Stimulated activated naive CD4-positive, alpha-beta T cell (primary cell): ENCODE measurements at regions not wholly inside any gene's neighbourhood (a gene's known extent, or its start where the extent isn't known, plus 50 kb on each side); places are given as distances from the start of the nearest gene placed in this dataset.
A peak's percentile ranks its signal among the peaks of the same experiment; 100 is the strongest.
"Not testable (repeated sequence)": the region's sequence is repeated elsewhere in the genome, so short reads cannot be mapped to it uniquely, and the experiment has no call there.

Experiments used
- DNase-seq, 6 experiments: peaks; one replicate each; lab custom pipeline; 2025; lab: John Stamatoyannopoulos, UW

- no peak for DNase-seq
Observed at GRCh38 chr10:6877722-6878392, 297.8 kb upstream of the PRKCQ start.

- DNase-seq, result no peak
Observed at GRCh38 chr10:6877336-6877721, 297.3 kb upstream of the PRKCQ start.

- DNase-seq, result no peak
Observed at GRCh38 chr10:6875269-6875865, 295.3 kb upstream of the PRKCQ start.

- no peak for DNase-seq
Observed at GRCh38 chr10:6871128-6871527, 291.1 kb upstream of the PRKCQ start.

- DNase-seq, result no peak
Observed at GRCh38 chr10:6868036-6868725, 288.1 kb upstream of the PRKCQ start.

- DNase-seq, result no peak
Observed at GRCh38 chr10:6866757-6867156, 286.7 kb upstream of the PRKCQ start.

- DNase-seq, result no peak
Observed at GRCh38 chr10:6864142-6864541, 284.1 kb upstream of the PRKCQ start.

- no peak for DNase-seq
Observed at GRCh38 chr10:6863381-6863780, 283.3 kb upstream of the PRKCQ start.

- no peak for DNase-seq
Observed at GRCh38 chr10:6850452-6850851, 270.4 kb upstream of the PRKCQ start.

- no peak for DNase-seq
Observed at GRCh38 chr10:6847561-6847960, 267.5 kb upstream of the PRKCQ start.

GRCh38 chr10:6843894-6844650, 264.0 kb upstream of the PRKCQ start:
- DNase-seq, result no peak

- DNase-seq, result no peak
Observed at GRCh38 chr10:6843481-6843881, 263.4 kb upstream of the PRKCQ start.

GRCh38 chr10:6842722-6843121, 262.6 kb upstream of the PRKCQ start:
- no peak for DNase-seq

GRCh38 chr10:6841761-6842160, 261.7 kb upstream of the PRKCQ start:
- DNase-seq, result no peak

- DNase-seq, result no peak
Observed at GRCh38 chr10:6840766-6841165, 260.7 kb upstream of the PRKCQ start.

- DNase-seq, result no peak
Observed at GRCh38 chr10:6840201-6840691, 260.2 kb upstream of the PRKCQ start.

GRCh38 chr10:6838118-6838517, 258.0 kb upstream of the PRKCQ start:
- DNase-seq, result peak in 1 of 6 experiments; percentile 7

GRCh38 chr10:6833458-6834011, 253.5 kb upstream of the PRKCQ start:
- no peak for DNase-seq

- DNase-seq, result not testable (repeated sequence)
Observed at GRCh38 chr10:6830981-6831380, 250.9 kb upstream of the PRKCQ start.

- DNase-seq, result not testable (repeated sequence)
Observed at GRCh38 chr10:6824793-6825192, 244.7 kb upstream of the PRKCQ start.

- DNase-seq, result no peak
Observed at GRCh38 chr10:6823770-6824169, 243.7 kb upstream of the PRKCQ start.

GRCh38 chr10:6819301-6819700, 239.2 kb upstream of the PRKCQ start:
- no peak for DNase-seq
